HEK293T (cell line): ENCODE measurements at regions not wholly inside any gene's neighbourhood (a gene's known extent, or its start where the extent isn't known, plus 50 kb on each side); places are given as distances from the start of the nearest gene placed in this dataset.

ENCODE experiments used
- BHLHE40 ChIP-seq: fragments of 450-650 bp; IDR thresholded peaks from 2 replicates; pipeline ENCODE4 v1.6.1; 2016; ENCODE audit warnings: mild to moderate bottlenecking, moderate library complexity, borderline replicate concordance
- CTBP1 ChIP-seq: fragments of 450-650 bp; IDR thresholded peaks from 2 replicates; pipeline ENCODE4 v1.6.1; 2016; ENCODE audit warnings: borderline replicate concordance
- ELF4 ChIP-seq: fragments of 450-650 bp; IDR thresholded peaks from 2 replicates; pipeline ENCODE4 v1.6.1; 2017; ENCODE audit warnings: antibody characterized with exemption
- FOXA1 ChIP-seq: fragments of 450-650 bp; IDR thresholded peaks from 2 replicates; pipeline ENCODE4 v1.6.1; 2016; ENCODE audit warnings: mild to moderate bottlenecking
- FOXK2 ChIP-seq: fragments of 450-650 bp; IDR thresholded peaks from 2 replicates; pipeline ENCODE4 v1.6.1; 2016; ENCODE audit warnings: mild to moderate bottlenecking
- HDGF ChIP-seq: fragments of 450-650 bp; IDR thresholded peaks from 2 replicates; pipeline ENCODE4 v1.6.1; 2017; ENCODE audit warnings: antibody characterized with exemption, borderline replicate concordance
- L3MBTL2 ChIP-seq: fragments of 450-650 bp; conservative IDR thresholded peaks from 2 replicates; pipeline ENCODE4 v1.6.1; 2016; ENCODE audit warnings: mild to moderate bottlenecking
- NFRKB ChIP-seq: fragments of 450-650 bp; IDR thresholded peaks from 2 replicates; pipeline ENCODE4 v1.6.1; 2016; ENCODE audit warnings: mild to moderate bottlenecking, moderate library complexity
- SP1 ChIP-seq: fragments of 450-650 bp; IDR thresholded peaks from 2 replicates; pipeline ENCODE4 v1.6.1; 2017
- SUZ12 ChIP-seq: fragments of 450-650 bp; IDR thresholded peaks from 2 replicates; pipeline ENCODE4 v1.6.1; 2016; ENCODE audit warnings: mild to moderate bottlenecking
- TARDBP ChIP-seq: fragments of 450-650 bp; IDR thresholded peaks from 2 replicates; pipeline ENCODE4 v1.6.1; 2016
- ZNF384 ChIP-seq: fragments of 450-650 bp; IDR thresholded peaks from 2 replicates; pipeline ENCODE4 v1.6.1; 2016

DNA sequence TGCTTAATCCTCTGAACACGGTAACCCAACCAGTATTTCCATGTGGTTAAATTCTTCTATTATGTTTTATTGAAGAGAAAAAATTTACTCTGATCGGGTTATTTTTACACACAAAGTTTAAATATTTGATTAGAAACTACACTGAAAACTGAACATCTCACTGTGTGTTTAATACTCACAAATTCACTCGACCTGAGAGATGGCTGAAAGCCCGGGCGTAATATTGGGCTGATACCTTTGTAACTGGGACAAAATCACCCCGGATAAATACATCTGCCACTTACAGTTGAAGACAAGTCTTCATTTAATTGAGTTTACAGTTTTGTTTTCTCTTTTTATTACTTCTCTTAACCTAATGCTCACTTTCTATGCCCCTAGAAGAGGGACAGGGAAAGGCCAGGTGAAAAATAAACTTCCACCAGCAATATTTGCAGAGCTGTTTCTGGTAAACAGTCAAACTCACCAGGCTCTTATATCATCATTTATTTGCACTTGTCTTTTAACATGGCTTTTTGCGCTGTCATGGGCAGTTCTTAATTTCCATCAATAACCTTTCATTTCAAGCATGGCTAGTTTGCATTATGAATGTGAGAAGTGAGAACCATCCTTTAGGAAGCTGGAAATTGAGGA lies 145.6 kb upstream of the TMCO5A start:
- TF ChIP-seq HDGF (no peak), CTBP1 (no peak), BHLHE40 (no peak), SP1 (no peak), TARDBP (no peak), FOXK2 (no peak), ZNF384 (no peak), NFRKB (no peak), FOXA1 (no peak), L3MBTL2 (no peak), ELF4 (no peak), SUZ12 (no peak)
